Iris pigment epithelial cell (primary cell): ENCODE measurements at regions not wholly inside any gene's neighbourhood (a gene's known extent, or its start where the extent isn't known, plus 50 kb on each side); places are given as distances from the start of the nearest gene placed in this dataset.
A peak's percentile ranks its signal among the peaks of the same experiment; 100 is the strongest.

Source experiments
- DNase-seq: peaks from one replicate; pipeline ENCODE4 v3.0.0-alpha.2; 2011; ENCODE audit warnings: low read depth

DNA sequence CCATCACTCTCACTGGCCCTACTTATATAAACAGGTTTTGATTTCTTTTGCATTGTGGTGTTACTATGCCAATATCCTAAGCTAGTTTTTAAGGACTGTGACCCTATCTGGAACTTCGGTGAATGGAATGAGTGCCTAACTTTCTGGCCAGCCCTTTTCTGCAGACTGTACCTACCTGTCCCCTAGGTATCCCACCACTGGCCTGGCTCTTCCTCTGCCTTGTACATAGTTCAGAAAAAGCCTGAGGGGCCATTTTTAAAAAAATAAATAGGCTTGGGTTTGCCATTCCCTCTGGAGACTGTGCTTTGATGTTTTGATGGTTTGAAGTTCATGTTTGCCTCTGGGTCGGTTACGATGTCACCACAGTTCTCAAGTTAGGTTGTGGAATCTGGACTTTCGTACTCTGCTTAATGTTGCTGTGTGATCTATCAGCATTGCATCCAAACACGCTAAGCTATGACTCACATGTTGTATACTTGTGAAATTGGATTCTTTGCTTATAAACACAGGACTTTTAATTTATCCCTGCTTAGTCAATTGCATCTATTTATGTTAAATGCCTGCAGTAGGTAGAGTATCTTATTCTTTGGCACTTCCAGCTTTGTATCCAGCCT is 182.0 kb downstream of the ANKRD50 start:
- DNase-seq: peak; percentile 59

DNA sequence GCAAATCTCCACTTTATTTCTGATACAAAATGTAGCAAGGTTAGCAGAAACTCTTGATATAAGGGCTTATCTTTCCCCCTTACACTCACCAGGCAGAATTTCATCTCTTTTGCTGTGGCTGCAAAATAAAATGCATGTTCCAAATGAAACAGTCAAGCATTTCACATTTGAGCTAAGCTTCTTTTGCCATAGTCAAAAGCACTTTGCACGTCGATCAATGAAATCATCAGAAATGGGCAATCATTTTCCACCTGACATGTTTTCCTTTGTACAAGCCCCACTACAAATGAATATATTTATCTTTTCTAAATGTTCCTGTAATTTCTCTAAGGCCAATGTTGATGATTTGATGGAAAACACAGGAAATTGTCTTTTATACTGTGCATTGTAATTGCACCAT is 178.4 kb downstream of the ANKRD50 start:
- no peak for DNase-seq

DNA sequence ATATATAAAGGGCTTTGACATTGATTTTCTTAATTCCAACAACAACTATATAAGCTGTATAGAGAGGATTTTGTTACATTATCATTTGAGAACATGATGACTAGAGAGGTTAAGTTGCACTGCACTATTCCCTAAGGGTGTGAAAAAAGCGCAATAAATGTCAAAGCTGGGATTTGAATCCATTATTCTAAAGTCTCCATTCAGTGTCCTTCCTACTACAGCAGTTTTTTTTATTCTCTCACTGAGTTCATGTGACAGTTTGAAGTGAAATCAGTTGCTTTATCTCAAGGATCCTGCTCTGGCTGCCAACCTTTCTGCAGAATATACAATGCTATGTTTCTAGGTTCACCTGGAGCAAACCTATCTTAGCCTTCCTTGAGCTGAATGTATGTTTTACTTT is 177.5 kb downstream of the ANKRD50 start:
- DNase-seq: no peak

DNA sequence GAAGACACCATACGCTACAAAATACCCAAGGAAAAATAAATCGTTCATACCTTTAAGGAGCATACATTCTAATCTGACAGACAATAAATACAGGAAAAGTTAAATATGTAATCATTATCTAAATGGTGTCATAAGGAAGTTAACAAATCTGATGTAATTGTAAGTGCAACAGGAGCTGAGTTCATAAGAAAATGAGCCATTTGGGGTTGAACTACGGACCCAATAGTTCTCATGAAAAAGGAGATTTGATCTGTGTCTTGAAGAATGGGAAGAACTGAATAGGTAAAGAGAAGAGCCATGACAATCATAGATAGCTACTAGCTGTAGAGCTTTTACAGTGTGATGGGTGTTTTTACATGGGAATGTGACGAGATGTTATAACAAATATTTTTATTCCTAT is 175.6 kb downstream of the ANKRD50 start:
- no peak for DNase-seq

DNA sequence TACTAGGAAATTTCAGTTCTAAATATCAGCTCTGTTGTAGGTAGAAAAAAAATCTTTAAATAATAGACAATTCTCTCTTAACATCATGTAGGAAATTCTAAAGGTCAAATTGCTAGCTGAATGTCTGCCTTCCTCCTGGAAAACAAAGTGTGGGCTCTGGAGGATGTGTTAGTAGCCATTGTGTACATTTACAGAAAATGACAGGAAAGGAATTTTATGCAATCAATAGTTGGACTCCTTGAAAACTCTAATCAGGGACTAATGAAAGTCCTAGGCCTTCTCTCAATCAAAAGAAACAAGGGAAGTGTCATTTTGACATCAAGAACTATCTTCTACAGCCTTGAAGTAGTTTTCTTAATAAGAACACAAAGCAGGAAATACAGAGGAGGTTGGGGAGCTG is 174.6 kb downstream of the ANKRD50 start:
- no peak for DNase-seq

DNA sequence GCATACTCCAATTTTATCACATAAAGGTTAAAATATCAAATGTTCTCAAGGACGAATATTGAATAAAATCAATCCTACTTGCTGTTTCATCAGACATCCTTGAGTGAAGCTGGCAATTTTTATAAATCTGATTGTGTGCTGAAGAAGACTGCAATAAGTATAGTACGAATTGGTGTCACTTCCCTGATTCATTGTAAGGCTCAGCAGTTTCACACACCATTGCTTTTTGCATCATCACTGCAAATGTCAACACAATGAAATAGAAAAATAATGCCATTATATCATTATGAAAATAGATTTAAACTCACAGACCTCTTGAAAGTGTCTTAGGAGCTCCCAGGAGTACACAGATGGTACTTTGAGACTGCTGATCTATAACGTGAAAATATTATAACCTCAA is 172.5 kb downstream of the ANKRD50 start:
- no peak for DNase-seq

DNA sequence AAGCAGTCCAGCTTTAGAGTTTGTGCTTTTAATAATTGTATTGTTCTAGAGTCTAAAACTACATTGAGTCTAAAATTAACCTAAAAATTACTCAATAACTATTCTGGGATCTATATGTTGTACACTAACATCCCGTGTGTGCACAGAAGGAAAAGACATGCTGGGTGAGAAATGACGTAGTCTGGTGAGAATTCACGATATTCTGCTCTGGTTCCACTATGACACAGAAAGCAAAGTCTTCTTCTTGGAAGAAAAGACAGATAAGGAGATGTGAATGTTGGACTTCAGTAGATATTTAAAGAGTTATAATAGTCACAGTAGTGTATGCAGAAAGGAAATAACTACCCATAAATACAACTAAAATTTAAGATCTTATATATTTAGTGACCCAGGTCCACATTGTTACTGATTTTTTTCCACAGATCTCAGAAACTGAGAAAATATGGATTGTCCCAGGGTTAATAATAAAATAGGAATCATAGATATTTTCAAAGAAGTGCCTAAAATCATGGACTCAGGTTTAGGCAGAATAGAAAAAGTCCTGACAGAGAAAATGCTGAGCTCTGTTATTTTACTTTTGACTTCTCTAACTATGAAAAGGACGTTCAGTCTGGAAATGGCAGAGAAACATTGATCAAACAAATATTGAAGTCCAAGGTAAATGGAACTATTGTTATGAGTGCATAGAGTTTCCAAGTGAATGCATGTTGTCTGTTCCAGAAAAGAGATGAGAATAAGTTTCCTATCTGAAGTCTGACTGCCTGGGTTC is 170.7 kb downstream of the ANKRD50 start:
- DNase-seq: no peak

DNA sequence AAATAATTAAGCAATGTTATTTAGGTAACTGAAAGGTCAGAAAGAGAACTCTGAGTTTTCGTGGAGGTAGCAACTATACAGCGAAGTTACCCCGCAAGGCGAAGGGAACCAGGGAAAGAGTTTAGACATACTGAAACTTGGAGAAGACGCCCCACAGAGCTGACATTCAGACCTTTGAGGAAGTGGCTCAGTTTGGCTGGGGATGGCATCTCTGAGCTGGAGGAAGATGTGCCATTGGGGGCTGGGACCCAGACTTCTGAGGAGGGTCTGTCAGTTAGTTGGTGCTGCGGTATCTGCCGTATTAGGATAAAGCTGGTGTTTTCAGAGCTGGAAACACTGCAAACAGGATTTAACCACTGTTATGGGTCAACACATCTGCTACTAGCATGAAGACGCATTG is 156.6 kb downstream of the ANKRD50 start:
- no peak for DNase-seq

DNA sequence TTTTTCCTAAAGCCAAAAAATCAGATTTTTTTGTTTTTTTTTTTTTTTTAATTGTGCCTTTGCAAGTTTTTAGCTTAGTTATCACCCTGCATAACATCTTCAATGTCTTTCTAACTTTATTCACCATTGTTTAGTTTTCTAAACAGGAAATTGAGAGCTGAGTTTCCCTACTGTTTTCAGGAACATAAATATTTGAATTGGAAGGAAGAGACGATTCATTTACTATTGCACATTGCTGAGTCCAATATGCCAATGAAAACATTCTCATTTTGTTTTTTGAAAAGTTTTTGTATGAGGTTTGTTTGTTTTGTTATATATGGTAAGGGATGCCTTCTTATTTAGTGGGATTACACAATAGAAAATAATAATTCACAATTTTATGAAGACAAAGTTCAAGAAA is 148.4 kb downstream of the ANKRD50 start:
- DNase-seq: no peak

DNA sequence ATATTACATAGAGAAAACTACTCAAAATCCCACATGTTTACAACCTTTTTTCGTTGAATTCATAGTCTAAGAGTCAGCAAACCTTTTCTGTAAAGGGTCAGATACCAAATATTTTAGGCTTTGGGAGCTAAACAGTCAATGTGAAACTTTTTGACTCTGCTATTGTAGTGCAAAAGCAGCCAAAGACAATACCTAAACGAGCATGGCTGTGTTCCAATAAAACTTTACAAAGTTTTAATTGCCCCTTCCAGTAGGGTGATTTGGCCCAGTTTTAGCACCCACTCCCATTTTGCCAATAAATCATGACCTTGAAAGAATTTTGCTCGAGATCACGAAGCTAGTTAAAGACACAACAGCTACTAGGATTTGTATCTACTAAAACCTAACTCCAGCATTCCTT is 147.2 kb downstream of the ANKRD50 start:
- DNase-seq: no peak

DNA sequence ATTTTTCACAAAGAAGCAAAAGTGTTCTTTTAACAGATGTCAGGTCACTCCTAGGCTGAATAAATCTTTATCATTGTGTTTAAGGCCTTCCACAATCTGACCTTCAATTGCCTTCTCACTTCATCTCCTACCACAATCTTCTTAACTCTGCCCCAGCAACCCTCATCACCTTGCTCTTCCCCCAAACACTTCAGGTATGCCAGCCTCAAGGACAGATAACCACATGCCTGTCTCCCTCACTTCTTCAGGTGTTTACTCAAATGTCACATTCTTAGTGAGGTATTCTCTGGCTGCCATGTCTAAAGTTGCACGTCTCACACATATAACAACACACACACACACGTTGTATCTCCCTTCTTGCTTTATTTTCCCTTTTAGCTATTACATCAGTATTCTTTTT is 146.5 kb downstream of the ANKRD50 start:
- no peak for DNase-seq

DNA sequence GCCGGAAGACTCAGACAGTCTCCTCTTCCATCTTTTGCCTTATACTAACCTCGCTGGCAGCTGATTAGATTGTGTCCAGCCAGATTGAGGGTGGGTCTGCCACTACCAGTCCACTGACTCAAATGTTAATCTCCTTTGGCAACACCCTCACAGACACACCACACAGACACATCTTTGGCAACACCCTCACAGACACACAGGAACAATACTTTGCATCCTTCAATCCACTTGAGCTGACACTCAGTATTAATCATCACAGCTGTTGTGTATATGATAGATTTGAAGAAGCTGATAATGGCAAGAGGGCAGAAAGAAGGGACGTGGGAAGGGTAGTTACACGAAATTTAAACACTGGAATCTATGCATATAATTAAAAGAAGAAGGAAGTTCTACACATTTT is 139.5 kb downstream of the ANKRD50 start:
- DNase-seq: peak; percentile 2

DNA sequence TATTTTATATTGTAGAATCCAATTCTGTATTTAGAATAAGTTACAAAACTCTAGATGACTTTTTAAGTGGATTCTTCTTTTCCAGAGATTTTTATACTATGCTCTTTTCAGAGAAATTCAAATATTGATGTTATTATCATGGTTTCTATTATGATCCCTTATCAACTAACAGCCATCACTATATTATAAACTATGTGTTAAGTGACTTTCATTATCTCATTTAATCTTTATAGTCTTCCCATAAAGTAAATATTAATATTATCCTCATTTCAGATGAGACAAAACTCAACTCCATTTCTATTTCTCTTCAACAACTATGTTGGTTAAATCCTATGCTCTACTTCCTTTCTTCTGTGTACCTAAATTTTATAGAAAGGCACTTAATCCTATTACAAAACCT is 132.6 kb downstream of the ANKRD50 start:
- DNase-seq: no peak

DNA sequence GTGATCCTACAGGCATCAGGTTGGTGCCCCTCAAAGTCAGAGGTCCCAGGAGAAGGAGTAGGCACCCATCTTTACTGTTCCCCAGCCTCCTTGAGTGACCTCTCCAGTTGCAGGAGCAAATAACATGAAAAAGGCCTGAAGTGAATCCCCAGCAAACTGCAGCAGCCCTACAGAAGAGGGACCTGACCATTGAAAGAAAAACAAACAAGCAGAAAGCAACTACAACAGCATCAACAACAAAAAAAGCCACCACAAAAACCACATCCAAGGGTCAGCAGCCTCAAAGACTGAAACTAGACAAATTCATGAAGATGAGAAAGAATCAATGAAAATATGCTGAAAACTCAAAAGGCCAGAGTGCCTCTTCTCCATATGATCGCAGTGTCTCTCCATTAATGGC is 128.7 kb downstream of the ANKRD50 start:
- DNase-seq: no peak

DNA sequence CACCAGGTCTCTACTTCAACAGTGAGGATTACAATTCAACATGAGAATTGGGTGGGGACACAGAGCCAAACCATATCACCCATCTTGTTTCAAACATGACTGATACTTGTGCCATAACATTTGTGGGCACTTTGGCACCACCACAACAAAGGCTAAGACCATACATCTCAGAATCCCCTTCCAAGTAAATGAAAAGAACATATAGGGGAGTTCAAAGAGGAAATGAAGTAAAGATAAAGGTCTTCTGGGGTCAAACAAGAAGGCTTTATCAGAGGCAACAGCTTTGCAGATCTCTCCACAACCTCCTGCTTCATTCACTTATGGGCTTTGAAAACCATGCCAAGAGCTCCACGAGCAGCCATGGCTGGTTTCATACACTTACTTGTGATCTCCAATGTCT is 122.7 kb downstream of the ANKRD50 start:
- no peak for DNase-seq

DNA sequence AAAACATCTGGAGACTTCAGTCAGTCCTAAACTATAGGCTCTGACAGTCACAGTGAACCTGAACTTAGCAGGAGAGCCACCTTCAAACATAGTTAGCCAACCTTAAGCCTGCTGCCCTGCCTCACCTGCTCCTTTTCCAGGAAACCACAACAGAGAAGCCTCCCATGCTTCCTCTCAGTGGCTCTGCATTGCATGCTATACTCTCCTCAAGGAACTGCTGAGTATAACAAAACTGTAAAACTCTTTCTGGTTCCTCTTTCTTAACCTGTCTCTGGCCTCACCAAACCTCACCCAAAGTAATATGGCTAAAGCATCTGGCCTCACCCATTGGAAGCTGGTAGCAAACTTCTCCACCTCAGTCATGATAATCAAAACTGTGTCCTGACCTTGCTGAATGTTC is 122.1 kb downstream of the ANKRD50 start:
- DNase-seq: no peak

DNA sequence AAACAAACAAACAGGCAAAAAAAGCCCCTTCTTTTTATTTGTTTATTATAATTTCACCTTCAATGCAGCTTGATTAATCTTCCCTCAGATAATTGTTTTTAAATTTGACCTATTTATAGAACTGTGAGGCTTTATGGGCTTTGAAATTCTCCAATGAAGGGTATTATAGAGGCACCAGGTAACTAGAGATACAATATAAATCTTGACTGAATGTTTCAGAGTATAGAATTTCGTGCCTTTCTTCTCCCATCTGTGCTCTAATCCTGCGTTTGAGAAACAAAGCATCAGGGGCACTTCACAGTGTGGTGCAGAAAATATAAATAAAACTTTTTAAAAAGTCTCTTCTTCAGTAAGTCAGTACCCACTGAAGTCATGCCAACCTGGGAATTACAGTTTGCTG is 120.9 kb downstream of the ANKRD50 start:
- DNase-seq: no peak

DNA sequence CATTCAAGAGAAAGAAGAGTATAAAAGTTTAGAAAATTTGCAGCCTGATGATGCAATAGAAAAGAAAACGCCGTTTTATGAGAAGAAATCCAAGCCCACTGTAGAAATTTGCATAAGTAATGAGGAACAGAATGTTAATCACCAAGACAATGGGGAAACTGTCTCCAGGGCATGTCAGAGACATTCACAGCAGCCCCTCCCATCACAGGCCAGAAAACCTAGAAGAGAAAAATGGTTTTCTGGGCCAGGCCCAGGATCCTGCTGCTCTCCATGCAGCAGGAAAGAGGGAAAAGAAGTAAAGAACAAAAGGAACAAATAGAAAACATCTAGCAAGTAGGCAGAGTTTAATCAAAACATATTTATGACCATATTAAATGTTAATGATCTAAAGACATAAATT is 119.0 kb downstream of the ANKRD50 start:
- DNase-seq: no peak

DNA sequence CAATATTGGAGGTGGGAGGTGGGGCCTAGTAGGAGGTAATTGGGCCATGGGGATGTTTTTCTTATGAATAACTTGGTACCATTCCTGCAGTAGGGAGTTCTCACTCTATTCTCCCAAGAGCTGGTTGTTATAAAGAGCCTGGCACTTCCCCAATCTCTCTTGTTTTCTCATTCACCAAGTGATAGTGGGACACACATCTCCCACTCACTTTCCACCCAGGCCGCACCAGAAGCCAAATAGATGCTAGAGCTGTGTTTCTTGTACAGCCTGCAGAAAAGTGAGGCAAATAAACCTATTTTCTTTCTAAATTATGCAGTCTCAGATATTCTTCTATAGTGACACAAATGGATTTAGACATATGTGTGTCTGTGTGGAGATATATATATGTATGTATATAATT is 117.6 kb downstream of the ANKRD50 start:
- no peak for DNase-seq

DNA sequence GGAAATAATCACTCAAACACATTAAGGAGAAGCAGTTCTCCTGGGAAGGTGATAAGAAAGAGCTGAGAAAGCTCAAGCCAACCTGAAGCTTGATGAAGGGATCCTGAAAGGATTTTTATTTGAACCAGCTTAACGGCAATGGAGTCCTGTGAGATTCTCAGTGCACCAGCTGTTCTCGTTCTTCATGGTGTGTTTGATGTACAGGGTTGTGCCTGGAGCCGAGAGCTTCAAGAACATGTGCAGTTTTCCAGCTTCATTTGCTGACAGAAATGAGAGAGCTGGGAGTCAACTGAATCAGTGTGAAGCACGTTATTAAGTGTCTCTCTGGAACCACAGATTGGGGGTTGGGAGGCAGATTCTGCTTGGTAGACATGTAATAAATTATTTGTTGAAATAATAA is 115.7 kb downstream of the ANKRD50 start:
- no peak for DNase-seq

DNA sequence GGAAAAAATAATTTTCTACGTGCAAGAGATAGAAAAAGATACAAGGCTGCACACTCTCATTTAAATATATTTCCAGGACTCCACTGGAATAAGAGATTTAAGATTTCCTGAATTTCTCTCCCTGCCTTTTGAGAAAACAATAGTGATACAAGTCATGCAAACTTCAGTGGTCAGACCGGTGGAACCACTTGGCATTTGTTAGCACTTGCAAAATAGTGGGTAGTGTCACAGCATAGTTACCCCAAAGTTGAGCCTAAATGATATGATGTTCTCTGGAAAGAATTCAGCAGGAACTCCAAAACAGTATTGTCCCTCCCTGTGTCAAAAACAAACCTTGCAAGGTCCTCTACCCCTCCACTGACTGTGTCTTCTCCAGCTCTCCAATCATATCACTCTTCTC is 102.3 kb downstream of the ANKRD50 start:
- DNase-seq: no peak
